AG04449 (cell line): ENCODE measurements at regions not wholly inside any gene's neighbourhood (a gene's known extent, or its start where the extent isn't known, plus 50 kb on each side); places are given as distances from the start of the nearest gene placed in this dataset.

Experiments
- CTCF ChIA-PET: fragments of 350-600 bp; formaldehyde crosslinking; extraction: SDS; loops from one replicate; lab custom pipeline; 2021; ENCODE audit warnings: antibody characterized with exemption; lab: Yijun Ruan, JAX
- POLR2A ChIA-PET: fragments of 400-600, 350-600 bp; formaldehyde crosslinking; extraction: SDS; loops from one replicate; lab custom pipeline; 2020; ENCODE audit warnings: antibody characterized with exemption, inconsistent platforms; lab: Yijun Ruan, JAX
- DNase-seq: peaks from one replicate; pipeline ENCODE4 v3.0.0-alpha.2; 2010; ENCODE audit warnings: low read depth, low spot score
- H3K4me3 ChIP-seq: 2 replicates; pipeline ENCODE4 v1.5.1; 2011; ENCODE audit warnings: low read depth, mild to moderate bottlenecking, control low read depth, low read length
- CTCF ChIP-seq: IDR thresholded peaks from one replicate; pipeline ENCODE4 v1.5.1; 2011; ENCODE audit warnings: mild to moderate bottlenecking, moderate library complexity, low read length, control low read depth, inconsistent platforms; ENCODE audit not compliant: insufficient read depth; ENCODE audit errors: missing control alignments

- H3K4me3 ChIP-seq, result no peak overlapping the region
- CTCF ChIA-PET, result interaction anchor here (1.0 kb wide), 1 partner anchor 9 kb away, joined by 3 read pairs; no protein-coding TSS in a partner anchor
- no peak for DNase-seq
- POLR2A ChIA-PET, result no interaction called here
- no peak for TF ChIP-seq CTCF
Measured at GRCh38 chr5:68077349-68077894, 138.1 kb upstream of the PIK3R1 start.

- POLR2A ChIA-PET, result no interaction called here
- no peak for DNase-seq
- TF ChIP-seq CTCF, result no peak
- CTCF ChIA-PET, result no interaction called here
- H3K4me3 ChIP-seq, result no peak overlapping the region
Measured at GRCh38 chr5:68074633-68075032, 140.9 kb upstream of the PIK3R1 start.

GRCh38 chr5:68074048-68074632 is 141.4 kb upstream of the PIK3R1 start:
- no peak for DNase-seq

GRCh38 chr5:68071736-68072135 is 143.8 kb upstream of the PIK3R1 start:
- TF ChIP-seq CTCF, result no peak
- CTCF ChIA-PET, result no interaction called here
- DNase-seq, result no peak
- no peak overlapping the region for H3K4me3 ChIP-seq
- POLR2A ChIA-PET, result no interaction called here

More at GRCh38 chr5:68074048-68074632, 141.4 kb upstream of the PIK3R1 start:
- CTCF ChIA-PET, result no interaction called here
- H3K4me3 ChIP-seq, result no peak overlapping the region
- POLR2A ChIA-PET, result no interaction called here
- no peak for TF ChIP-seq CTCF

- no peak for DNase-seq
- no peak for TF ChIP-seq CTCF
- ChIA-PET CTCF (no interaction called here), POLR2A (no interaction called here)
- no peak overlapping the region for H3K4me3 ChIP-seq
Measured at GRCh38 chr5:68071282-68071632, 144.3 kb upstream of the PIK3R1 start.

- DNase-seq, result no peak
- TF ChIP-seq CTCF, result no peak
- CTCF ChIA-PET, result no interaction called here
- H3K4me3 ChIP-seq, result no peak overlapping the region
- POLR2A ChIA-PET, result no interaction called here
Measured at GRCh38 chr5:68070591-68071281, 144.8 kb upstream of the PIK3R1 start.
